GM12891 (cell line): ENCODE measurements at regions not wholly inside any gene's neighbourhood (a gene's known extent, or its start where the extent isn't known, plus 50 kb on each side); places are given as distances from the start of the nearest gene placed in this dataset.

Experiments used
- PAX5 ChIP-seq: IDR thresholded peaks from 2 replicates; pipeline ENCODE4 v1.6.1; 2011; ENCODE audit warnings: low read length, moderate library complexity, mild to moderate bottlenecking; ENCODE audit not compliant: insufficient read depth, severe bottlenecking
- POLR2A ChIP-seq: IDR thresholded peaks from 2 replicates; pipeline ENCODE4 v1.6.1; 2011; ENCODE audit warnings: low read depth, low read length, control low read depth
- POLR2AphosphoS5 ChIP-seq: IDR thresholded peaks from 2 replicates; pipeline ENCODE4 v1.6.1; 2011; ENCODE audit warnings: low read depth, low read length, control low read depth
- SPI1 ChIP-seq: IDR thresholded peaks from 2 replicates; pipeline ENCODE4 v1.6.1; 2011; ENCODE audit warnings: low read depth, low read length, control low read depth

GRCh38 chr7:84939442-84939841 is 247.4 kb downstream of the SEMA3D start:
- TF ChIP-seq POLR2A (no peak), POLR2AphosphoS5 (no peak), SPI1 (no peak), PAX5 (no peak)
